Mesenchymal stem cell (in vitro differentiated cells and primary cell): ENCODE measurements at regions not wholly inside any gene's neighbourhood (a gene's known extent, or its start where the extent isn't known, plus 50 kb on each side); places are given as distances from the start of the nearest gene placed in this dataset.

Experiments
- DNase-seq: peaks from one replicate; pipeline ENCODE4 v3.0.0-alpha.2; 2013
- H2AFZ ChIP-seq: one replicate; pipeline ENCODE4 v1.6.1; 2013; ENCODE audit warnings: low read depth, mild to moderate bottlenecking, control low read depth, inconsistent platforms, low read length, moderate library complexity
- H2AK5ac ChIP-seq: 2 replicates; pipeline ENCODE4 v1.6.1; 2013; ENCODE audit warnings: low read length, moderate library complexity, mild to moderate bottlenecking, inconsistent platforms; ENCODE audit not compliant: severe bottlenecking
- H2BK120ac ChIP-seq: one replicate; pipeline ENCODE4 v1.6.1; 2013; ENCODE audit warnings: low read depth, mild to moderate bottlenecking, inconsistent platforms, low read length, moderate library complexity
- H2BK12ac ChIP-seq, 2 experiments: one replicate each; pipeline ENCODE4 v1.6.1; 2013; ENCODE audit warnings: inconsistent platforms in 2 of 2, low read length in 2 of 2, mild to moderate bottlenecking in 2 of 2, moderate library complexity in 2 of 2, control low read depth in 1 of 2
- H2BK15ac ChIP-seq: one replicate; pipeline ENCODE4 v1.6.1; 2013; ENCODE audit warnings: mild to moderate bottlenecking, low read depth, inconsistent platforms; ENCODE audit not compliant: poor library complexity, severe bottlenecking
- H2BK5ac ChIP-seq: 2 replicates; pipeline ENCODE4 v1.6.1; 2013; ENCODE audit warnings: low read depth, mild to moderate bottlenecking, low read length, control low read depth, inconsistent platforms; ENCODE audit not compliant: poor library complexity, severe bottlenecking
- H3K14ac ChIP-seq, 2 experiments: one replicate each; pipeline ENCODE4 v1.6.1; 2013; ENCODE audit warnings: inconsistent platforms in 2 of 2, low read length in 2 of 2, control low read depth in 1 of 2, mild to moderate bottlenecking in 1 of 2, moderate library complexity in 1 of 2
- H3K18ac ChIP-seq, 2 experiments: one replicate each; pipeline ENCODE4 v1.6.1; 2013; ENCODE audit warnings: inconsistent platforms in 2 of 2, low read length in 2 of 2, control low read depth in 1 of 2, low read depth in 1 of 2, mild to moderate bottlenecking in 1 of 2
- H3K23ac ChIP-seq, 2 experiments: one replicate each; pipeline ENCODE4 v1.6.1; 2013; ENCODE audit warnings: inconsistent platforms in 2 of 2, low read length in 2 of 2, mild to moderate bottlenecking in 2 of 2, moderate library complexity in 2 of 2, control low read depth in 1 of 2
- H3K27ac ChIP-seq: 2 replicates; pipeline ENCODE4 v1.5.1; 2013; ENCODE audit warnings: mild to moderate bottlenecking, moderate library complexity, low read length, control low read depth, inconsistent platforms; ENCODE audit not compliant: poor library complexity, severe bottlenecking
- H3K27me3 ChIP-seq, 2 experiments: 2 replicates each; pipeline versions ENCODE4 v1.6.1 to v1.7.0; 2013; ENCODE audit warnings: low read length in 2 of 2, mild to moderate bottlenecking in 2 of 2, moderate library complexity in 2 of 2, control low read depth in 1 of 2, inconsistent platforms in 1 of 2; ENCODE audit not compliant: control insufficient read depth in 1 of 2, insufficient read depth in 1 of 2
- H3K36me3 ChIP-seq, 2 experiments: 2 replicates each; pipeline versions ENCODE4 v1.6.1 to v1.7.0; 2013; ENCODE audit warnings: low read length in 2 of 2, control low read depth in 1 of 2, inconsistent platforms in 1 of 2, low read depth in 1 of 2, mild to moderate bottlenecking in 1 of 2; ENCODE audit not compliant: insufficient read depth in 2 of 2, control insufficient read depth in 1 of 2
- H3K4ac ChIP-seq, 2 experiments: one replicate each; pipeline ENCODE4 v1.6.1; 2013; ENCODE audit warnings: inconsistent platforms in 2 of 2, low read length in 2 of 2, mild to moderate bottlenecking in 2 of 2, moderate library complexity in 2 of 2, control low read depth in 1 of 2, low read depth in 1 of 2
- H3K4me1 ChIP-seq: 2 replicates; pipeline ENCODE4 v1.6.1; 2013; ENCODE audit warnings: low read depth, low read length, control low read depth; ENCODE audit not compliant: control insufficient read depth, insufficient read depth
- H3K4me2 ChIP-seq: 2 replicates; pipeline ENCODE4 v1.6.1; 2013; ENCODE audit warnings: low read length, mild to moderate bottlenecking, inconsistent platforms; ENCODE audit not compliant: poor library complexity, severe bottlenecking
- H3K4me3 ChIP-seq, 2 experiments: 2 replicates each; pipeline versions ENCODE4 v1.5.1 to v1.7.0; 2013; ENCODE audit warnings: low read length in 2 of 2, mild to moderate bottlenecking in 2 of 2, control low read depth in 1 of 2, low read depth in 1 of 2; ENCODE audit not compliant: insufficient read depth in 1 of 2
- H3K79me1 ChIP-seq: replicated peaks from 2 replicates; pipeline ENCODE4 v1.6.1; 2013; ENCODE audit warnings: mild to moderate bottlenecking, control low read depth, low read length, inconsistent platforms; ENCODE audit not compliant: poor library complexity, severe bottlenecking
- H3K9ac ChIP-seq: 2 replicates; pipeline ENCODE4 v1.7.0; 2013; ENCODE audit warnings: mild to moderate bottlenecking, low read length, moderate library complexity
- H3K9me3 ChIP-seq: 2 replicates; pipeline ENCODE4 v1.7.0; 2013; ENCODE audit warnings: mild to moderate bottlenecking, low read length; ENCODE audit not compliant: control insufficient read depth
- H4K8ac ChIP-seq: one replicate; pipeline ENCODE4 v1.6.1; 2013; ENCODE audit warnings: inconsistent platforms, mild to moderate bottlenecking, low read length, moderate library complexity
- H4K91ac ChIP-seq: one replicate; pipeline ENCODE4 v1.6.1; 2013; ENCODE audit warnings: mild to moderate bottlenecking, low read length, inconsistent platforms
- WGBS: methylation state at CpG from one replicate; pipeline ENCODE4 v1.1.7; 2013; ENCODE audit warnings: mixed read lengths; 5-methylcytosine and 5-hydroxymethylcytosine counted together

- Histone ChIP-seq H3K9ac (no peak overlapping the region), H4K91ac (no peak overlapping the region), H2BK15ac (no peak overlapping the region), H3K18ac (no peak overlapping the region), H3K79me1 (no peaks in the 10 kb centered on the region), H2BK120ac (no peak overlapping the region), H3K4me2 (no peak overlapping the region), H3K4me1 (peaks cover 4% of the 10 kb centered on the region), H3K4me3 (no peak overlapping the region), H2AK5ac (no peak overlapping the region), H4K8ac (no peak overlapping the region), H3K23ac (no peak overlapping the region), H2AFZ (no peak overlapping the region), H3K27ac (no peak overlapping the region), H3K4ac (no peak overlapping the region), H3K9me3 (no peaks in the 10 kb centered on the region), H2BK12ac (no peak overlapping the region), H3K36me3 (no peaks in the 10 kb centered on the region), H3K27me3 (no peaks in the 10 kb centered on the region), H2BK5ac (no peak overlapping the region), H3K14ac (no peak overlapping the region)
- 100% methylated on average over 3 of the region's 4 CpGs for WGBS
- DNase-seq, result no peak
Measured at GRCh38 chr6:132204591-132204990, 196.7 kb downstream of the MOXD1 start.

GRCh38 chr6:132202574-132202973 lies 198.7 kb downstream of the MOXD1 start:
- Histone ChIP-seq H3K4me1 (peaks cover 4% of the 10 kb centered on the region), H3K4ac (no peak overlapping the region), H4K91ac (no peak overlapping the region), H3K27me3 (no peaks in the 10 kb centered on the region), H2BK12ac (no peak overlapping the region), H4K8ac (no peak overlapping the region), H2AK5ac (no peak overlapping the region), H3K79me1 (no peaks in the 10 kb centered on the region), H3K36me3 (no peaks in the 10 kb centered on the region), H3K18ac (no peak overlapping the region), H3K9me3 (no peaks in the 10 kb centered on the region), H3K4me3 (no peak overlapping the region), H2BK120ac (no peak overlapping the region), H3K23ac (no peak overlapping the region), H3K9ac (peak overlapping the region; percentile 47), H2BK15ac (no peak overlapping the region), H3K4me2 (no peak overlapping the region), H2BK5ac (no peak overlapping the region), H2AFZ (no peak overlapping the region), H3K27ac (peak overlapping the region; percentile 70), H3K14ac (no peak overlapping the region)
- 0% methylated on average over 2 of the region's 4 CpGs for WGBS
- DNase-seq, result peak; percentile 95

GRCh38 chr6:132199343-132199742 lies 201.9 kb downstream of the MOXD1 start:
- Histone ChIP-seq H3K9me3 (no peaks in the 10 kb centered on the region), H2AK5ac (no peak overlapping the region), H3K9ac (peak overlapping the region; percentile 85), H3K27ac (peak overlapping the region; percentile 90), H4K91ac (no peak overlapping the region), H3K4ac (peak overlapping the region in 1 of 2 experiments; percentile 49), H2BK12ac (no peak overlapping the region), H2AFZ (no peak overlapping the region), H3K18ac (peak overlapping the region in 1 of 2 experiments; percentile 54), H4K8ac (no peak overlapping the region), H3K14ac (no peak overlapping the region), H2BK5ac (peak overlapping the region; percentile 73), H3K4me2 (no peak overlapping the region), H3K27me3 (no peaks in the 10 kb centered on the region), H3K36me3 (no peaks in the 10 kb centered on the region), H3K79me1 (no peaks in the 10 kb centered on the region), H3K23ac (no peak overlapping the region), H3K4me1 (peaks cover 4% of the 10 kb centered on the region), H3K4me3 (peak overlapping the region in 1 of 2 experiments; percentile 71), H2BK15ac (no peak overlapping the region), H2BK120ac (peak overlapping the region; percentile 19)
- no peak for DNase-seq
- WGBS, result 46% methylated on average over 3 of the region's 3 CpGs

GRCh38 chr6:132198896-132199295 lies 202.4 kb downstream of the MOXD1 start:
- Histone ChIP-seq H2AK5ac (no peak overlapping the region), H2AFZ (no peak overlapping the region), H4K8ac (no peak overlapping the region), H3K27ac (peak overlapping the region; percentile 72), H2BK15ac (no peak overlapping the region), H3K4me3 (peak overlapping the region in 1 of 2 experiments; percentile 71), H3K36me3 (no peaks in the 10 kb centered on the region), H2BK5ac (no peak overlapping the region), H3K14ac (no peak overlapping the region), H2BK120ac (no peak overlapping the region), H4K91ac (no peak overlapping the region), H3K27me3 (no peaks in the 10 kb centered on the region), H2BK12ac (no peak overlapping the region), H3K9me3 (no peaks in the 10 kb centered on the region), H3K79me1 (no peaks in the 10 kb centered on the region), H3K4ac (no peak overlapping the region), H3K4me1 (peaks cover 4% of the 10 kb centered on the region), H3K9ac (peak overlapping the region; percentile 85), H3K4me2 (no peak overlapping the region), H3K23ac (no peak overlapping the region), H3K18ac (no peak overlapping the region)
- 92% methylated on average over 1 of the region's 2 CpGs for WGBS
- no peak for DNase-seq
